Gastrocnemius medialis (tissue), 4 donors: ENCODE measurements at regions not wholly inside any gene's neighbourhood (a gene's known extent, or its start where the extent isn't known, plus 50 kb on each side); places are given as distances from the start of the nearest gene placed in this dataset.

Experiments
- ATAC-seq, 2 donors: fragments of 150-250 bp; one replicate each; pipeline ENCODE4 v1.9.1; 2016
- DNase-seq, 2 donors: peaks; one replicate each; pipeline ENCODE4 v3.0.0-alpha.2; 2019
- H3K27ac ChIP-seq, 4 donors: fragments of 200-600 bp; sonication (generic); 1 replicate in 1 of 4; 2 replicates in 3 of 4; pipeline ENCODE4 v1.5.1; 2016 to 2018; ENCODE audit warnings: mild to moderate bottlenecking in 2 of 4, moderate library complexity in 1 of 4
- H3K27me3 ChIP-seq, 3 donors: fragments of 200-600 bp; sonication (generic) in 2 of 3; 1 replicate in 1 of 3; 2 replicates in 2 of 3; pipeline versions ENCODE4 v1.5.1 to v1.6.0; 2016 to 2019; ENCODE audit warnings: mild to moderate bottlenecking in 1 of 3, moderate library complexity in 1 of 3
- H3K36me3 ChIP-seq, 2 donors: fragments of 200-600 bp; sonication (generic) in 1 of 2; one replicate each; pipeline ENCODE4 v1.5.1; 2017 to 2018
- H3K4me1 ChIP-seq, 2 donors: fragments of 200-600 bp; sonication (generic) in 1 of 2; one replicate each; pipeline ENCODE4 v1.5.1; 2016 to 2017; ENCODE audit warnings: mild to moderate bottlenecking in 2 of 2
- H3K4me3 ChIP-seq, 4 donors: fragments of 200-600 bp; sonication (generic) in 3 of 4; 1 replicate in 1 of 4; 2 replicates in 3 of 4; pipeline ENCODE4 v1.5.1; 2016 to 2019; ENCODE audit warnings: mild to moderate bottlenecking in 2 of 4
- H3K9me3 ChIP-seq, 3 donors: fragments of 200-600 bp; sonication (generic) in 2 of 3; 1 replicate in 1 of 3; 2 replicates in 2 of 3; pipeline ENCODE4 v1.5.1; 2016 to 2019
- POLR2A ChIP-seq, 2 donors: fragments of 450-650 bp; IDR thresholded peaks; one replicate each; pipeline ENCODE4 v1.6.1; 2017; ENCODE audit warnings: antibody characterized with exemption in 2 of 2, mild to moderate bottlenecking in 2 of 2, moderate library complexity in 2 of 2
- in situ Hi-C, 4 donors: fragments of 200-750 bp; cut with MboI; loops; one replicate each; pipeline versions ENCODE4 v1.15.0 to v1.8.0; 2017; ENCODE audit warnings: low sequenced_read_pairs in 4 of 4
- intact Hi-C: fragments of 100-400 bp; cut with DNase I; formaldehyde crosslinking; loops from one replicate; pipeline ENCODE4 v1.15.1; 2023; ENCODE audit warnings: low total_unique reads
- TF ChIP-seq, protein P1 (sequence below), 5 experiments: fragments of 450-650 bp in 3 of 5; fragments of 200-600 bp in 2 of 5; sonication (generic) in 2 of 5; IDR thresholded peaks in 4 of 5; conservative IDR thresholded peaks in 1 of 5; 1 replicate in 4 of 5; 2 replicates in 1 of 5; pipeline ENCODE4 v1.5.1; 2016 to 2019; ENCODE audit warnings: antibody characterized with exemption in 5 of 5, mild to moderate bottlenecking in 3 of 5, moderate library complexity in 3 of 5

DNA sequence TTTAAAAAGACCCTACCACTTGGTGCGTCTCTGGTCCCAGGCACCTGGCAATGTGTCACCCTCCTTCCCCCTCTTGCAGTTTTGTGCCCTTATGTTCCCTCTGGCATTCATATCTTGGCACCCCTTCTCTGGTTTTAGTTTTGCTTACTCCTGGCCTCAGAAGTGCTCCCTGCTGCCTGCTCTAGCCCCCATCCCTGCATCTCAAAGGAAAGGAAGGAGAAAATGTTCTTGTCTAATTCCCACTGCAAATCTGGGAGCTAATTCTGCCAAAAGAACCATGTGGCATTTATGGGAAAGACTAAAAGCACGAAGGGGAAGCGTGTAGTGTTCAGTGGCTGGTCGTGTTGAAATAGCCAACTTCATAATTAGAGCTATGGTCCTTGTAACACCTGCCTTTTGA lies 340.1 kb upstream of the RPS6KA3 start:
- no peaks in the 10 kb centered on the region for H3K27me3 ChIP-seq
- no peaks in the 10 kb centered on the region for H3K4me1 ChIP-seq
- intact Hi-C loops = no loop called here
- TF ChIP-seq, protein P1, sequence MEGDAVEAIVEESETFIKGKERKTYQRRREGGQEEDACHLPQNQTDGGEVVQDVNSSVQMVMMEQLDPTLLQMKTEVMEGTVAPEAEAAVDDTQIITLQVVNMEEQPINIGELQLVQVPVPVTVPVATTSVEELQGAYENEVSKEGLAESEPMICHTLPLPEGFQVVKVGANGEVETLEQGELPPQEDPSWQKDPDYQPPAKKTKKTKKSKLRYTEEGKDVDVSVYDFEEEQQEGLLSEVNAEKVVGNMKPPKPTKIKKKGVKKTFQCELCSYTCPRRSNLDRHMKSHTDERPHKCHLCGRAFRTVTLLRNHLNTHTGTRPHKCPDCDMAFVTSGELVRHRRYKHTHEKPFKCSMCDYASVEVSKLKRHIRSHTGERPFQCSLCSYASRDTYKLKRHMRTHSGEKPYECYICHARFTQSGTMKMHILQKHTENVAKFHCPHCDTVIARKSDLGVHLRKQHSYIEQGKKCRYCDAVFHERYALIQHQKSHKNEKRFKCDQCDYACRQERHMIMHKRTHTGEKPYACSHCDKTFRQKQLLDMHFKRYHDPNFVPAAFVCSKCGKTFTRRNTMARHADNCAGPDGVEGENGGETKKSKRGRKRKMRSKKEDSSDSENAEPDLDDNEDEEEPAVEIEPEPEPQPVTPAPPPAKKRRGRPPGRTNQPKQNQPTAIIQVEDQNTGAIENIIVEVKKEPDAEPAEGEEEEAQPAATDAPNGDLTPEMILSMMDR (IDR thresholded peaks at IDR 0.05 in 4 of 5, conservative IDR thresholded peaks at IDR 0.05 in 1 of 5) = no peak
- no peak for TF ChIP-seq POLR2A (IDR thresholded peaks at IDR 0.05)
- no peak for DNase-seq
- H3K27ac ChIP-seq = no peak overlapping the region
- H3K4me3 ChIP-seq = no peak overlapping the region
- H3K9me3 ChIP-seq = no peaks in the 10 kb centered on the region
- in situ Hi-C loops = no loop called here
- ATAC-seq = no peak
- H3K36me3 ChIP-seq = no peaks in the 10 kb centered on the region

DNA sequence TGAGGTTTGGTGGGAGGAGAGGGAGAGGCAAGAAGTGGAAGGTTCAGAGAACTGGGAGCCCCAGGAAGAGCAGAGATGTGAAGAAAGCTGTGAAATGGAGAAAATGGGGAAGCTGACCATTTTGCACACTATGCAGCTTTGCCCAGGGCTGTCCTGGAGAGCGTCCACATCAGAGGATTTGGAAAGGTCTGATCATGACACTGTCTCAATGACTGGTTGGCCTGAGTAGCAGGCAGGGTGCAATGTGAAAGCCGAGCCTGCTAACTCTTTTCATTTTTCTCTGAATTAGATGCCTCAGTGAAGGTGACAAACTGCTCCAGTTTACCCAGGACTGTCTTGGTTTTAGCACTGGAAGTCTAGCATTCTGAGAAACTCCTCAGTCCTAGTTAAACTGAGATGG lies 330.1 kb upstream of the RPS6KA3 start:
- no peak for DNase-seq

DNA sequence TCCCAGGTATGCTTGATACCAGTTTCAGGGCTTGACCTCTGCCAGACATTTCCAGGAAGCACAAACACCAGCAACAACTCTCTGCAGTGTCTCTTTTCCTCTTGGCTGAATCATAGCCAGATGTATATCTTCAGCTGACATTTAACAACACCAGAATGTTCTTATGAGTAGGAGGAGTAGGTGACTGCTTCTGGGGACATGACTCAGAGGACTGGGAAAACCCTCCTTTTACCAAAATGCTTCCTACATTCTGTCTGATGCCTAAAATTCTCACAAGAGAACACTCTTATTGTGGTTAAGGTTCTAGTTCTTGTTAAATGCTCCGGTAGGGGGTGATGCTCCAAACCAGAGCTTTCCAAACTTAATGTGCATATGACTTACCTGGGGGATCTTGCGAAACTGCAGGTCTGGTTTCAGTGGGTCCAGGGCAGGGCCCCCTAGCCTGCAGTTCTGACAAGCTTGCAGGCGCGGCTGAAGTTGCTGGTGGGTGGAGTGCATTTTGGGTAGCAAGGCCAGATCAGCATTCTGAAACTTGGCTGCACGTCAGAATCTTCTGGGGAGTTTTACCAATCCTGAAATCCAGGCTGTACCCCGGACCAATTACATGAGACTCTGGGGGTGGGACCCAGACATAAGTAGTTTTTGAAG lies 329.3 kb upstream of the RPS6KA3 start:
- in situ Hi-C loops (no loop called here), intact Hi-C loops (no loop called here)
- Histone ChIP-seq H3K9me3 (no peaks in the 10 kb centered on the region), H3K4me1 (no peaks in the 10 kb centered on the region), H3K27me3 (no peaks in the 10 kb centered on the region), H3K4me3 (no peak overlapping the region), H3K27ac (no peak overlapping the region), H3K36me3 (no peaks in the 10 kb centered on the region)
- TF ChIP-seq, protein P1 (IDR thresholded peaks at IDR 0.05 in 4 of 5, conservative IDR thresholded peaks at IDR 0.05 in 1 of 5) = no peak
- no peak for TF ChIP-seq POLR2A (IDR thresholded peaks at IDR 0.05)
- ATAC-seq = no peak
- no peak for DNase-seq

More for the DNA sequence above, 330.1 kb upstream of the RPS6KA3 start:
- no peaks in the 10 kb centered on the region for H3K36me3 ChIP-seq
- H3K4me3 ChIP-seq = no peak overlapping the region
- no peaks in the 10 kb centered on the region for H3K27me3 ChIP-seq
- no peak overlapping the region for H3K27ac ChIP-seq
- no peak for ATAC-seq
- no peaks in the 10 kb centered on the region for H3K4me1 ChIP-seq
- no peaks in the 10 kb centered on the region for H3K9me3 ChIP-seq
- intact Hi-C loops = no loop called here
- in situ Hi-C loops = no loop called here
- TF ChIP-seq, protein P1 (IDR thresholded peaks at IDR 0.05 in 4 of 5, conservative IDR thresholded peaks at IDR 0.05 in 1 of 5) = no peak
- no peak for TF ChIP-seq POLR2A (IDR thresholded peaks at IDR 0.05)

DNA sequence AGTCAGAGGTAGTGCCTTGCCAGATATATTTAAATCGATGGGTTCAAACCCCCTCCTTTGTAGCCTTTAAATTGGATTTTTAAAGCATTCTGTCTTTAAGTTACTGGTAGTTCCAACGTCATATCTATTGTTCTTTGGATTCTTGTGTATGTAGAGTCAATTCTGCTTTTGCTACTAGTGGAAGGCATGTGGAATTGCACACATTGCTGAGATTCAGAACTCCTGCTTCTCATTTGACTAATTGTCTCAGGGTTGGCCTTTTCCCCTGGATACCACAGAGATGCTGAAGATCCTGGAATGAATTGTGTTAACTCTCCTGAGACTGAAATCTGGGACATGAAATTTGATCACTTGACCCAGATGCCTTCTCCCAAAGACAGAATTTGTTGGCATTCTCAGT lies 328.3 kb upstream of the RPS6KA3 start:
- TF ChIP-seq POLR2A (IDR thresholded peaks at IDR 0.05) = no peak
- TF ChIP-seq, protein P1 (IDR thresholded peaks at IDR 0.05 in 4 of 5, conservative IDR thresholded peaks at IDR 0.05 in 1 of 5) = no peak
- H3K4me1 ChIP-seq = no peaks in the 10 kb centered on the region
- no peak overlapping the region for H3K27ac ChIP-seq
- in situ Hi-C loops (no loop called here), intact Hi-C loops (no loop called here)
- ATAC-seq = no peak
- no peaks in the 10 kb centered on the region for H3K36me3 ChIP-seq
- H3K4me3 ChIP-seq = no peak overlapping the region
- H3K27me3 ChIP-seq = no peaks in the 10 kb centered on the region
- DNase-seq = no peak
- H3K9me3 ChIP-seq = no peaks in the 10 kb centered on the region

DNA sequence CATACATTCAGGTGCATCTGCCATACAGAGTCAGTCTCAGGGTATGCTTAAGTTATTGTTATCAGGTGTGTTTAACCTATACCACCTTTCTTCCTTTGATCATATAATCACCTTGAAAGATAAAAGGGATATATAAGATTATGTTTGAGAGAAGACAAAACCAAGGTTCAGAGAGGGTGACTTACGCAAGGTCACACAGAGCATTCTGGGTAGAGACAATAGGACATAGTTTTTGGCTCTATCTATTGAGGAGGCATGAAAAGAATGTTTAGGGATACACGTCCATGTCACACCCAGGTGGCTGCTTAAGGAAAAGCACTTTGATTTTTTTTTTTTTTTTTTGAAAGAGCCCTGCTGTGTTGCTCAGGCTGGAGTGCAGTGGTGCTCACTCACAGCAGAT lies 327.1 kb upstream of the RPS6KA3 start:
- in situ Hi-C loops (no loop called here), intact Hi-C loops (no loop called here)
- H3K27me3 ChIP-seq = no peaks in the 10 kb centered on the region
- no peaks in the 10 kb centered on the region for H3K4me1 ChIP-seq
- no peak for TF ChIP-seq POLR2A (IDR thresholded peaks at IDR 0.05)
- TF ChIP-seq, protein P1 (IDR thresholded peaks at IDR 0.05 in 4 of 5, conservative IDR thresholded peaks at IDR 0.05 in 1 of 5) = no peak
- H3K27ac ChIP-seq = no peak overlapping the region
- no peaks in the 10 kb centered on the region for H3K36me3 ChIP-seq
- no peak for DNase-seq
- H3K9me3 ChIP-seq = no peaks in the 10 kb centered on the region
- H3K4me3 ChIP-seq = no peak overlapping the region
- no peak for ATAC-seq
